Fibroblast of the aortic adventitia (primary cell): ENCODE measurements at regions not wholly inside any gene's neighbourhood (a gene's known extent, or its start where the extent isn't known, plus 50 kb on each side); places are given as distances from the start of the nearest gene placed in this dataset.

Experiments
- DNase-seq: peaks from one replicate; pipeline ENCODE4 v3.0.0-alpha.2; 2010; ENCODE audit warnings: low read depth
- H3K4me3 ChIP-seq: 2 replicates; pipeline ENCODE4 v1.5.1; 2011; ENCODE audit warnings: low read depth, mild to moderate bottlenecking, control low read depth, low read length, moderate library complexity
- TF ChIP-seq, protein P1 (sequence below): IDR thresholded peaks from 2 replicates; pipeline ENCODE4 v1.5.1; 2011; ENCODE audit warnings: mild to moderate bottlenecking, low read length, control low read depth, inconsistent platforms; ENCODE audit not compliant: insufficient read depth

GRCh38 chr16:6211644-6212043, 1114.0 kb upstream of the EEF2KMT start:
- TF ChIP-seq, protein P1, sequence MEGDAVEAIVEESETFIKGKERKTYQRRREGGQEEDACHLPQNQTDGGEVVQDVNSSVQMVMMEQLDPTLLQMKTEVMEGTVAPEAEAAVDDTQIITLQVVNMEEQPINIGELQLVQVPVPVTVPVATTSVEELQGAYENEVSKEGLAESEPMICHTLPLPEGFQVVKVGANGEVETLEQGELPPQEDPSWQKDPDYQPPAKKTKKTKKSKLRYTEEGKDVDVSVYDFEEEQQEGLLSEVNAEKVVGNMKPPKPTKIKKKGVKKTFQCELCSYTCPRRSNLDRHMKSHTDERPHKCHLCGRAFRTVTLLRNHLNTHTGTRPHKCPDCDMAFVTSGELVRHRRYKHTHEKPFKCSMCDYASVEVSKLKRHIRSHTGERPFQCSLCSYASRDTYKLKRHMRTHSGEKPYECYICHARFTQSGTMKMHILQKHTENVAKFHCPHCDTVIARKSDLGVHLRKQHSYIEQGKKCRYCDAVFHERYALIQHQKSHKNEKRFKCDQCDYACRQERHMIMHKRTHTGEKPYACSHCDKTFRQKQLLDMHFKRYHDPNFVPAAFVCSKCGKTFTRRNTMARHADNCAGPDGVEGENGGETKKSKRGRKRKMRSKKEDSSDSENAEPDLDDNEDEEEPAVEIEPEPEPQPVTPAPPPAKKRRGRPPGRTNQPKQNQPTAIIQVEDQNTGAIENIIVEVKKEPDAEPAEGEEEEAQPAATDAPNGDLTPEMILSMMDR: no peak
- DNase-seq: no peak
- no peak overlapping the region for H3K4me3 ChIP-seq

GRCh38 chr16:6209355-6209930, 1111.8 kb upstream of the EEF2KMT start:
- DNase-seq: no peak

DNA sequence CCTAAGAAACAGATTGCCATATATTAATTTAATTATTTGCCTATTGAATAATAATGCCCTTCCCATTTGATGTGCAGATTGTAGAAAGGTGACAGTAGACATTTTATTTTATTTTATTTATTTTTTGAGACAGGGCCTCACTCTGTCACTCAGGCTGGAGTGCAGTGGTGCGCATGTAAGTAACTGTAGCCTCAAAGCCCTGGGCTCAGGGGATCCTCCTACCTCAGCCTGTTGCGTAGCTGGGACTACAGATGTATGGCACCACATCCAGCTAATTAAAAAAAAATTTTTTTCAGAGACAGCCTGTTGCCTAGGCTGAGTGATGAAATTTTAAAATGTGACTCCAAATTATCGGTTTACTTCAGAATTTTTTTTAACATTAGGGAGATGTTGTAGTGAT, 1110.0 kb upstream of the EEF2KMT start:
- H3K4me3 ChIP-seq: no peak overlapping the region
- no peak for DNase-seq
- TF ChIP-seq, protein P1: no peak

More at GRCh38 chr16:6209355-6209930, 1111.8 kb upstream of the EEF2KMT start:
- TF ChIP-seq, protein P1: no peak
- no peak overlapping the region for H3K4me3 ChIP-seq

GRCh38 chr16:6207124-6207523, 1109.5 kb upstream of the EEF2KMT start:
- TF ChIP-seq, protein P1: no peak
- no peak overlapping the region for H3K4me3 ChIP-seq
- no peak for DNase-seq

DNA sequence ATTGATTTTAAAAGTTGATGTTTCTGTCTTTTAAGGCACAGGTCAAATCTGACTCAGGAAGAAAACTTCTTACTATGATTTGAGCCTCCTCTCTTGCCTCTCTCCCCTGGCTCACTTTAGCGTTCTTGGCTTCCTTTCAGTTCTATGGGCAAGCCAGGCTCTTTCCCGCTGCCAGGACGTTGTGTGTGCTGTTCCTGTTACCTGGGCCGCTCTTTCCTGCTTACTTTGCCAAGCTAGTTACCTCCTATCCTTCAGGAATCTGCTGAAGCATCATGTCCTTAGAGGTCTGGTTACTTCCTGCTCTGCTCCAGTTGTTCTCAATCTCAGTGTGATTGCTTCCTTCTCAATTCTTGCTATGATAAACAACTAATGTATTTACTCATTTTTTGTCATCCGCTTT, 1108.5 kb upstream of the EEF2KMT start:
- no peak overlapping the region for H3K4me3 ChIP-seq
- TF ChIP-seq, protein P1: no peak
- DNase-seq: no peak

DNA sequence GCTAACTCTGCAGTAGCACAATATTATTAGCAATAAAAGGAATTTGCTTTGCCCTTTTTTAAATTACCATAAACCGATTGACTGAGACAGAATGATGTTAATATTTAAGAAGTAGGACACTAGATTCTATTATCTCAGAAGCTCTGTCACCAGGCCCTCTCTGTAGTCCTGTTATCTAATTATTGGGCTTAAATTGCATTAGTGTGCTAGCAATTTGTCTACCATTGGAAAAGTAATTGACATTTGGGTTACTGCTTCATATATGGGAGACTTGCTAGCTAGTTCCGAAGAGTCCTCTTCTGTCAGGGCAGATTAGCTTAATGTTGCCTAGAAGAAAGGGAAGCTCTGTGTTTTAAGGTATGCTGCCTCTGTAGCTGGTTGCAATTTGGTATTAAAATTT, 1107.3 kb upstream of the EEF2KMT start:
- TF ChIP-seq, protein P1: no peak
- H3K4me3 ChIP-seq: no peak overlapping the region
- no peak for DNase-seq

DNA sequence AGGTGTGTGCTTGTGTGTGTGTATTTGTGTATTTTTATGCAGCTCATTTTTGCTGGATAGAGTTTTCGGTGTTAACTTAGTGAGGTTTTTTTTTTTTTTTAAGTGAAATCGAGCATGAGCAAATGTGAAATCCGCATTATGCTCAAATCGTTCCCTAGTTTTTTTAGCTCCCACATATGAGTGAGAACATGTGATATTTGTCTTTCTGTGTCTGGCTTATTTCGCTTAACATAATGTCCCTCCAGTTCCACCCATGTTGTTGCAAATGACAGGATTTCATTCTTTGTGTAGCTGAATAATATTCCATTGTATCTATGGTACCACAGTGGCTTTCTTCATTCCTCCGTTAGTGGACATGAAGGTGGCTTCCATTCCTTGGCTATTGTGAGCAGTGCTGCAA, 1103.3 kb upstream of the EEF2KMT start:
- TF ChIP-seq, protein P1: no peak
- no peak for DNase-seq
- no peak overlapping the region for H3K4me3 ChIP-seq
